ENCODE measurements at regions not wholly inside any gene's neighbourhood (a gene's known extent, or its start where the extent isn't known, plus 50 kb on each side); places are given as distances from the start of the nearest gene placed in this dataset.

DNA sequence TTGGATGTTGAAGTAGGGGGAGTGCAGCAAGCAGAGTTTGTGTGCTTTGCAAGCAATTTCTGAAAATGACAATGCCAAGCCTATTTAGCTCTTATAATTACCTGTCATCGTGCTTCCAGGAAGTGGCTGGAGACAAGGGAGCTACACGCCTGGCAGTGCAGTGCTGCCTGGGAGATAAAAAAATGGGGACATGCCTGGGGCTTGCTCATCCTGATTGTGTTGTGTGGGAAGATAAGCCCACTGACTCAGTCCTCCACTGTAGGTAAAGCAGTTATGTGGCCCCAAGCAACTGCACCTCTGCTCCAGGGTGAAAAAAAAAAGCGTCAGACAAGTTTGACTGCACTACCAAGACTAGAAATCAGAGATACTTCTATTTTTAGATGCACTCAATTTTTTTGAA is 396.9 kb upstream of the NXPH2 start:
- TF ChIP-seq, protein P1, sequence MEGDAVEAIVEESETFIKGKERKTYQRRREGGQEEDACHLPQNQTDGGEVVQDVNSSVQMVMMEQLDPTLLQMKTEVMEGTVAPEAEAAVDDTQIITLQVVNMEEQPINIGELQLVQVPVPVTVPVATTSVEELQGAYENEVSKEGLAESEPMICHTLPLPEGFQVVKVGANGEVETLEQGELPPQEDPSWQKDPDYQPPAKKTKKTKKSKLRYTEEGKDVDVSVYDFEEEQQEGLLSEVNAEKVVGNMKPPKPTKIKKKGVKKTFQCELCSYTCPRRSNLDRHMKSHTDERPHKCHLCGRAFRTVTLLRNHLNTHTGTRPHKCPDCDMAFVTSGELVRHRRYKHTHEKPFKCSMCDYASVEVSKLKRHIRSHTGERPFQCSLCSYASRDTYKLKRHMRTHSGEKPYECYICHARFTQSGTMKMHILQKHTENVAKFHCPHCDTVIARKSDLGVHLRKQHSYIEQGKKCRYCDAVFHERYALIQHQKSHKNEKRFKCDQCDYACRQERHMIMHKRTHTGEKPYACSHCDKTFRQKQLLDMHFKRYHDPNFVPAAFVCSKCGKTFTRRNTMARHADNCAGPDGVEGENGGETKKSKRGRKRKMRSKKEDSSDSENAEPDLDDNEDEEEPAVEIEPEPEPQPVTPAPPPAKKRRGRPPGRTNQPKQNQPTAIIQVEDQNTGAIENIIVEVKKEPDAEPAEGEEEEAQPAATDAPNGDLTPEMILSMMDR (IDR thresholded peaks at IDR 0.05), result no peak
- no peak for TF ChIP-seq EP300 (IDR thresholded peaks at IDR 0.05; ENCODE audit: low read depth)
